GM12878 (cell line): ENCODE measurements at regions not wholly inside any gene's neighbourhood (a gene's known extent, or its start where the extent isn't known, plus 50 kb on each side); places are given as distances from the start of the nearest gene placed in this dataset.

ENCODE experiments used
- ATAC-seq: fragments of 200-7000 bp; cut with Tn5 transposase; 3 replicates; pipeline ENCODE4 v1.9.1; 2020; ENCODE audit warnings: mild to moderate bottlenecking, moderate library complexity
- BruUV-seq: library from RNA; stranded (reverse); fragments of 400-500 nt; replicated peaks from 2 replicates; lab custom pipeline; 2021; lab: Mats Ljungman, UMichigan
- CTCF ChIA-PET: fragments of 300-600 bp; sonication (Branson Sonifier 250); formaldehyde crosslinking; extraction: SDS; loops from one replicate; lab custom pipeline; 2021; ENCODE audit warnings: inconsistent platforms; lab: Yijun Ruan, JAX
- POLR2A ChIA-PET: fragments of 350-600 bp; formaldehyde crosslinking; extraction: SDS; loops from one replicate; lab custom pipeline; 2021; ENCODE audit warnings: inconsistent platforms; lab: Charles Lee
- RAD21 ChIA-PET: fragments of 300-600 bp; sonication (Branson Sonifier 250); formaldehyde crosslinking; loops from one replicate; lab custom pipeline; 2023; ENCODE audit warnings: antibody characterized with exemption; ENCODE audit not compliant: unreplicated experiment; lab: Charles Lee
- SMC1A ChIA-PET: fragments of 300-600 bp; sonication (Branson Sonifier 250); formaldehyde crosslinking; loops from one replicate; lab custom pipeline; 2023; ENCODE audit not compliant: unreplicated experiment, uncharacterized antibody; lab: Charles Lee
- DNase-seq: peaks from one replicate; pipeline ENCODE4 v3.0.0-alpha.2; 2011; ENCODE audit warnings: low read depth, low spot score
- FAIRE-seq: peaks from 3 replicates; lab custom pipeline; 2011; peaks lifted over from hg19 to GRCh38; lab: Jason Lieb, UNC
- H2AFZ ChIP-seq: 2 replicates; pipeline ENCODE4 v1.6.0; 2011; ENCODE audit warnings: low read depth, low read length, control low read depth; ENCODE audit not compliant: control insufficient read depth
- H3K27ac ChIP-seq: 2 replicates; pipeline ENCODE4 v1.5.1; 2011; ENCODE audit warnings: control low read depth; ENCODE audit not compliant: control insufficient read depth, insufficient read depth
- H3K27me3 ChIP-seq, 2 experiments: replicated peaks in 1 of 2; 2 replicates each; pipeline versions ENCODE4 v1.6.0 to v1.6.1; 2011; ENCODE audit warnings: low read length in 1 of 2; ENCODE audit not compliant: control insufficient read depth in 2 of 2, insufficient read depth in 2 of 2
- H3K36me3 ChIP-seq, 2 experiments: 2 replicates each; pipeline ENCODE4 v1.5.1; 2011; ENCODE audit warnings: low read length in 1 of 2; ENCODE audit not compliant: control insufficient read depth in 2 of 2, insufficient read depth in 2 of 2
- H3K4me1 ChIP-seq: 2 replicates; pipeline ENCODE4 v1.6.1; 2011; ENCODE audit warnings: mild to moderate bottlenecking, low read length, moderate library complexity, mixed read lengths; ENCODE audit not compliant: control insufficient read depth, insufficient read depth
- H3K4me2 ChIP-seq: 2 replicates; pipeline ENCODE4 v1.6.0; 2011; ENCODE audit warnings: control low read depth; ENCODE audit not compliant: control insufficient read depth, insufficient read depth
- H3K4me3 ChIP-seq: fragments of 200-600 bp; sonication (generic); 2 replicates; pipeline ENCODE4 v1.5.1; 2016
- H3K79me2 ChIP-seq: 2 replicates; pipeline ENCODE4 v1.6.0; 2011; ENCODE audit warnings: low read length; ENCODE audit not compliant: control insufficient read depth, insufficient read depth
- H3K9ac ChIP-seq: 2 replicates; pipeline ENCODE4 v1.8.0; 2011; ENCODE audit warnings: low read length, control low read depth, mixed read lengths; ENCODE audit not compliant: control insufficient read depth, insufficient read depth
- H3K9me3 ChIP-seq: replicated peaks from 3 replicates; pipeline ENCODE4 v1.5.1; 2011; ENCODE audit warnings: mild to moderate bottlenecking, low read length; ENCODE audit not compliant: control insufficient read depth, insufficient read depth
- H4K20me1 ChIP-seq: 2 replicates; pipeline ENCODE4 v1.6.0; 2011; ENCODE audit not compliant: control insufficient read depth, insufficient read depth
- BHLHE40 ChIP-seq, 2 experiments: fragments of 450-650 bp in 1 of 2; IDR thresholded peaks; 2 replicates each; pipeline ENCODE4 v1.6.1; 2011 to 2017; ENCODE audit warnings: low read depth in 2 of 2, borderline replicate concordance in 1 of 2, improper control_type of control experiment in 1 of 2, low read length in 1 of 2, mild to moderate bottlenecking in 1 of 2
- E2F8 ChIP-seq: fragments of 450-650 bp; IDR thresholded peaks from 2 replicates; pipeline ENCODE4 v1.6.1; 2018; ENCODE audit warnings: mild to moderate bottlenecking, low read depth, moderate library complexity; ENCODE audit not compliant: partially characterized antibody
- FOS ChIP-seq: IDR thresholded peaks from 3 replicates; pipeline ENCODE4 v1.6.1; 2011; ENCODE audit warnings: borderline replicate concordance; ENCODE audit not compliant: insufficient read length; ENCODE audit errors: extremely low read depth
- KDM1A ChIP-seq: fragments of 200-600 bp; sonication (generic); IDR thresholded peaks from 2 replicates; pipeline ENCODE4 v1.6.1; 2016; ENCODE audit warnings: borderline replicate concordance
- NR2C1 ChIP-seq: fragments of 450-650 bp; IDR thresholded peaks from 2 replicates; pipeline ENCODE4 v1.6.1; 2017; ENCODE audit warnings: antibody characterized with exemption, mild to moderate bottlenecking, moderate library complexity
- ZNF217 ChIP-seq: fragments of 450-650 bp; IDR thresholded peaks from 2 replicates; pipeline ENCODE4 v1.6.1; 2017; ENCODE audit warnings: antibody characterized with exemption, mild to moderate bottlenecking
- in situ Hi-C: fragments of 300-500 bp; cut with MboI; formaldehyde crosslinking; loops from 9 replicates; pipeline ENCODE4 v1.14.3; 2018; ENCODE audit warnings: mixed read lengths
- intact Hi-C: fragments of 100-400 bp; cut with micrococcal nuclease; formaldehyde crosslinking; loops from one replicate; pipeline ENCODE4 v1.14.2; 2022; ENCODE audit not compliant: unreplicated experiment

GRCh38 chr4:173871643-173872042 is 341.6 kb upstream of the HAND2 start:
- Histone ChIP-seq H2AFZ (no peak overlapping the region), H3K79me2 (no peaks in the 10 kb centered on the region), H3K4me2 (no peak overlapping the region), H4K20me1 (no peaks in the 10 kb centered on the region), H3K4me3 (no peak overlapping the region), H3K27ac (no peak overlapping the region), H3K9ac (no peak overlapping the region), H3K4me1 (no peaks in the 10 kb centered on the region), H3K9me3 (no peaks in the 10 kb centered on the region), H3K36me3 (no peaks in the 10 kb centered on the region), H3K27me3 (no peaks in the 10 kb centered on the region)
- CTCF ChIA-PET: no interaction called here
- ATAC-seq: no peak
- in situ Hi-C loops: no loop called here
- RAD21 ChIA-PET: no interaction called here
- POLR2A ChIA-PET: no interaction called here
- intact Hi-C loops: no loop called here
- no TSS peak for BruUV-seq
- no peak for DNase-seq
- TF ChIP-seq FOS: no peak
- no peak for TF ChIP-seq BHLHE40 (IDR thresholded peaks at IDR 0.05; ENCODE audit: borderline replicate concordance in 1 of 2, low read depth in 2 of 2, low read length in 1 of 2)
- no peak for TF ChIP-seq NR2C1
- no peak for TF ChIP-seq ZNF217
- TF ChIP-seq E2F8: no peak
- TF ChIP-seq KDM1A: no peak
- SMC1A ChIA-PET: interaction anchor here (1.0 kb wide), 1 partner anchor 14 kb away, joined by 4 read pairs; no protein-coding TSS in a partner anchor
- no peak for FAIRE-seq
